Vagina (tissue), 2 donors: ENCODE measurements at regions not wholly inside any gene's neighbourhood (a gene's known extent, or its start where the extent isn't known, plus 50 kb on each side); places are given as distances from the start of the nearest gene placed in this dataset.

Source experiments
- CTCF ChIP-seq, 3 experiments: fragments of 450-650 bp in 2 of 3; fragments of 200-600 bp in 1 of 3; sonication (generic) in 1 of 3; IDR thresholded peaks; one replicate each; pipeline ENCODE4 v1.5.1; 2017 to 2019; ENCODE audit warnings: antibody characterized with exemption in 3 of 3, mild to moderate bottlenecking in 2 of 3, moderate library complexity in 2 of 3
- POLR2A ChIP-seq, 2 donors: fragments of 450-650 bp; IDR thresholded peaks; one replicate each; pipeline ENCODE4 v1.6.1; 2017; ENCODE audit warnings: antibody characterized with exemption in 2 of 2, mild to moderate bottlenecking in 2 of 2, moderate library complexity in 2 of 2

GRCh38 chr1:56442290-56442877, 137.0 kb downstream of the PLPP3 start:
- TF ChIP-seq CTCF (IDR thresholded peaks at IDR 0.05) (no peak), POLR2A (IDR thresholded peaks at IDR 0.05) (no peak)
